Urinary bladder (tissue), 3 donors: ENCODE measurements at regions not wholly inside any gene's neighbourhood (a gene's known extent, or its start where the extent isn't known, plus 50 kb on each side); places are given as distances from the start of the nearest gene placed in this dataset.
"Not testable (repeated sequence)": the region's sequence is repeated elsewhere in the genome, so short reads cannot be mapped to it uniquely, and the experiment has no call there.

ENCODE experiments used
- DNase-seq: peaks from one replicate; pipeline ENCODE4 v3.0.0-alpha.2; 2015; ENCODE audit errors: extremely low spot score
- H3K27ac ChIP-seq: one replicate; pipeline ENCODE4 v1.5.1; 2013; ENCODE audit warnings: low read depth, mild to moderate bottlenecking, moderate library complexity
- H3K36me3 ChIP-seq: one replicate; pipeline ENCODE4 v1.6.1; 2013; ENCODE audit warnings: mild to moderate bottlenecking, moderate library complexity; ENCODE audit not compliant: insufficient read depth
- H3K4me1 ChIP-seq: one replicate; pipeline ENCODE4 v1.6.1; 2013; ENCODE audit warnings: mild to moderate bottlenecking, moderate library complexity; ENCODE audit not compliant: insufficient read depth
- H3K4me3 ChIP-seq: one replicate; pipeline ENCODE4 v1.5.1; 2013; ENCODE audit warnings: low read depth, low read length
- WGBS: extraction: QIAGEN DNeasy Blood & Tissue Kit; methylation state at CpG from one replicate; pipeline ENCODE4 v1.1.7; 2013; 5-methylcytosine and 5-hydroxymethylcytosine counted together
- donor health status: healthy with polysubstance abuse.
- donor health status: healthy.

DNA sequence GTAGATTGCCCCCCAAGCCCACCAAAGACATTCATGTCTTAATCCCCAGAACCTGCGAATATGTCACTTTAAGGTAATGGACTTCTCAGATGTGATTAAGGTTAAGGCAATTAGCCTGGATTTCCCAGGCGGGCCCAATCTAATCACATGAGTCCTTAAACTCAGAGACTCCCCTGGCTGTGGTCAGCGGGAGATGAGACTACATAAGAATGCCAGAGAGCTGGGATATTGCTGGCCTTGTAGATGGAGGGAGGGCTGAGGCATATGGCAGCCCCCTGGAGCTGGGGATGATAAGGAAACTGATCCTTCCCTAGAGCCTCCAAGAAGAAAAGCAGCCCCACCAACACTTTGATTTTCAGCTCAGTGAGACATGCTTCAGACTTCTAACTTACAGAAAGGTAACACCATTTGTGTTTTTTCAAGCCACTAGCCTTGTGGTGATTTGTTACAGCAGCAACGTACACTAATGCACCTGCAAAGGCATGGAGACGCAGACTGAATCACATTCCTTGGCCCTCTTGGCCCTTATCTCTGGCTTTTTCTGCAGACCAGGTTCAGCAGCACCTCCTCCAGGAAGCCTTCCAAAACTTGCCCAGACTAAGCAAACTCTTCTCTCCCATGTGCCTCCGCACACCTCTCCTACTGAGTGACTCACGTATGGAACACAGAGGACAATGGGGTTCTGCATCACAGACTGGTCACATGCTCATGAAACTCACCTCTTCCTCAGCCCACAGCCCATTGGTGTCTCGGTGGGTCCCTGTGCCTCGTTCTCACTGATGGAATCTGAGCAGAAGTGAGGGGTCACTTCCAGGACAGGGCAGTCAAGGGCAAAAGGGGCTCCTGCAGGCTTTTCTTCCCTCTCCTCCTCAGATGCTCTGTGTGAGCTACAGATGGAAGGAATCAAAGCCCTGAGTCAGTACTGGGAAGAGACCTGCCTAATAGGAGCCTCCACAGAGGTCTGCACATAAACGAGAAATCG, 86.3 kb upstream of the HMGXB4 start:
- H3K4me3 ChIP-seq = no peak overlapping the region
- no peaks in the 10 kb centered on the region for H3K36me3 ChIP-seq
- no peak for DNase-seq
- no peaks in the 10 kb centered on the region for H3K4me1 ChIP-seq
- WGBS = 63% methylated on average over 11 of the region's 11 CpGs
- H3K27ac ChIP-seq = no peak overlapping the region

DNA sequence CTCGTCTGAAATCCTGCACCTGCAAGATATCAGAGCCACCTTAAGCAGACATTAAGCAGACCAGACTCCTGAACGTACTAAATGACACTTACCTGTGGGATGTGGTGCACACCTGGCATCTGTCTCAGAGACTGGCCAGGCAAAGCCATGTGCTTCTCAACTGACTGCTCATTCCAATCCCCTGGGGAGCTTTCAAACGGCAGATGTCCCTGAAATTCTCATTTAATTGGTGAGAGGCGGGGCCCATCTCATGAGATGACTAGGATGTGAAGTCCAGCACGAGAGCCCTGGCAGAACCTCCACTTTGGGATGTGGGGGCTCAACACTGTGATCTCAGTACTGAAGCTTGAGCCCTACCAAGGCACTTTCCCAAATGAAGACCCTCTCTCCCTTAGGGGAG, 84.9 kb upstream of the HMGXB4 start:
- H3K36me3 ChIP-seq = no peaks in the 10 kb centered on the region
- H3K4me1 ChIP-seq = no peaks in the 10 kb centered on the region
- H3K27ac ChIP-seq = no peak overlapping the region
- WGBS = 29% methylated on average over 5 of the region's 5 CpGs
- no peak for DNase-seq
- no peak overlapping the region for H3K4me3 ChIP-seq

DNA sequence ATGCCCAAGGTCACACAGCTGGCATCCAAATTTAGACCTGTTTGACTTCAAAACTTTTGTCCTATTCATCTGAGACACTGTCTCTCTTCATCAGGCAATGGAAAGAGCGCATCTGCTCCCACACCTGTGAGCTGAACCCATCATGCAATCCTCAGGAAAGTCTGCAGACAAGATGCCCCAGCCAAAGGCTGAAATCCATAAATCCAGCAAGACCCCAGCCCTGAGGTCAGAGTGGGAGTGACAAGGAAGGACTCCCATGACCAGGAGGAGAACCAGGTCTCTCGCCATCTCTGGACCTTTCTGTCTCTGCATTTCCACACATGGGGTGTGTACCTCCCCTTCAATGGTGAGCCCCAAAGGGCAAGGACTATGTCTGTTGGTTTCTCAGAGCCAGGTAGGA, 83.6 kb upstream of the HMGXB4 start:
- Histone ChIP-seq H3K36me3 (no peaks in the 10 kb centered on the region), H3K4me3 (no peak overlapping the region), H3K27ac (no peak overlapping the region), H3K4me1 (no peaks in the 10 kb centered on the region)
- no peak for DNase-seq
- WGBS = 86% methylated on average over 2 of the region's 2 CpGs

DNA sequence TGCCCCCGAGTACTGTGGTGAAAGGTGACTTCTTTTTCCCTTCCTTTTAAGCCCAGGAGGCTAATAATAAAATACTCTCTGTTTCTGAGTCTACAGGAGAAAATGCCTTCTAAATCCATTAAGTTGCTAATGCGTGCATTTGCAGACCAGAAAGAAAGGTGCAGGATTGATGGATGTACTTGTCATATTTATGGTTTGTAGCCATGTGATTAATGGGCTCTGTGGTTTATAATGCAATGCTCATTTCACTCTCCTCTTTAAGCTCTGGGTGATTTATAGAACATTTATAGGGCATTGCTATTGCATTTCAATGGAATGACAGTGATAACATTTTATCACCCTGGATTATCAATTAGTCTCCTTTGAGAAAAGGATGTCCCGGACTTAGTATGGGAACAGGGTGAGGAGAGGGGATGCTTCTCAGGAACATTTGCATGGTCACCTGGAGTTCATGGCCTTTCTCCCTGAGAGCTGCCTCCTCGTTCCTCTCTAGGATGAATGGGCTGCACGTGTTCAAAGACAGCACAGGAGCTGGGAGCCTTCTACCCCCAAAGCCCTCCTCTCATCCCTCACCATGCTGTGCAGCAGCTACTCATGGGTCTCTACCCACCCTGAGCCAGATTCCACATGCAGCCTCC, 82.8 kb upstream of the HMGXB4 start:
- Histone ChIP-seq H3K36me3 (no peaks in the 10 kb centered on the region), H3K4me3 (no peak overlapping the region), H3K4me1 (no peaks in the 10 kb centered on the region), H3K27ac (no peak overlapping the region)
- DNase-seq = no peak
- WGBS = 14% methylated on average over 5 of the region's 5 CpGs

DNA sequence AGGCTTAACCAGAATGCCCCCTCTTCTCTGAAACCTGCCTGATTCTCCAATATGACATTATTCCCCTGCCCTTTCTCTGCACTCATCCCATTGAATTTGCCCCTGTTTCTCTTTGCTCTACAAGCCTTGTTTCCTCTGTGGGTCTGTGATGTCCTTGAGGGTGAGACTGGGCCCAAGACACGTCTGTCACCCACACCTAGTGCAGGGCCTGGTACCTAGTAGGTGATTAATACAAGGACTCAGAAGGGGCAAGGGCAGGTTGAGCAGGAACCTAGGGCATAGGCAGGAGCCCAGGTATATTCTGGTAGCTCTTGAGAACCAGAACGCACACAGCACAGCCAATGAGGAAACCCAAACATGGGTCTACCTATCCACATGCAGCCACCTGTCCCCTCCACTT, 81.9 kb upstream of the HMGXB4 start:
- Histone ChIP-seq H3K27ac (no peak overlapping the region), H3K36me3 (no peaks in the 10 kb centered on the region), H3K4me1 (no peaks in the 10 kb centered on the region), H3K4me3 (no peak overlapping the region)
- WGBS = 65% methylated on average over 2 of the region's 2 CpGs
- DNase-seq = no peak

DNA sequence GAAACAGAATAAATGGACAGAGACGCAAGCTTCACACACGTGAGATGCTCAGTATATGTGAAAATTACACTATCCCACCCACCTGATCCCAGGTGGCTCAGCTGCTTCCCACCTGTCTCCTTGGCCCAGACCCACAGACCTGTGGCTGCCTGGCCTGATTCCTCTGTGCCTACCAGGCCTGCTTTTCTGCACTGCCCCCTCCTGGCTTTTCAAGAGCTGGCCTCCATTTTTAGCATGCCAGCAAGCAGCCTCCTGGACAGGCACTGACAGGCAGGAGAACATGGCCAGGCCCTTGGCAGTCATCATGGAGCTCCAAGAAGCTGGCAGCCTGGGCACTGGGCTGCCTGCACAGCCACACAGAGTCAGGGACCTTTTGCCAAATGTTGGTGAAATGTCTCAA, 79.5 kb upstream of the HMGXB4 start:
- 81% methylated on average over 2 of the region's 2 CpGs for WGBS
- H3K27ac ChIP-seq = no peak overlapping the region
- H3K36me3 ChIP-seq = no peaks in the 10 kb centered on the region
- H3K4me3 ChIP-seq = no peak overlapping the region
- DNase-seq = no peak
- no peaks in the 10 kb centered on the region for H3K4me1 ChIP-seq

DNA sequence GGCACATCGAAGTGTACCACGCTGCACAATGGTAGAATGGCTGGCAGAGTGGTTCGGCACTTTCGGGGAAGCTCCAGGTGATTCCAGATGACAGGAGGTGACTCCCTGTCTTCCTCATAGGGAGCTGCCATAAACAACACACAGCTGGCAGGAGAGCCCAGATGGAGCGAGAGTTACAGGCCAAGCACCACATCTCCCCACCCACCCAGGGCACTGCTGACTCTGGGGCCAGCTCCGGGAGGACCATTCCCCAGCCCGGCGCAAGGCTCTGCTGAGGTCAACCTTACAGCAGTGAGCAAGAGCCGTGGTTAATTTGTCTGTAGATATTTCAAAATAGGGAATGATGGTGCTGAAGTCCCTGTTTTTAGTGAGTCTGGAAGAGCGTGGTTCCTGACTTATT, 78.8 kb upstream of the HMGXB4 start:
- DNase-seq = no peak
- 92% methylated on average over 10 of the region's 10 CpGs for WGBS
- Histone ChIP-seq H3K4me3 (no peak overlapping the region), H3K4me1 (no peaks in the 10 kb centered on the region), H3K27ac (no peak overlapping the region), H3K36me3 (no peaks in the 10 kb centered on the region)

DNA sequence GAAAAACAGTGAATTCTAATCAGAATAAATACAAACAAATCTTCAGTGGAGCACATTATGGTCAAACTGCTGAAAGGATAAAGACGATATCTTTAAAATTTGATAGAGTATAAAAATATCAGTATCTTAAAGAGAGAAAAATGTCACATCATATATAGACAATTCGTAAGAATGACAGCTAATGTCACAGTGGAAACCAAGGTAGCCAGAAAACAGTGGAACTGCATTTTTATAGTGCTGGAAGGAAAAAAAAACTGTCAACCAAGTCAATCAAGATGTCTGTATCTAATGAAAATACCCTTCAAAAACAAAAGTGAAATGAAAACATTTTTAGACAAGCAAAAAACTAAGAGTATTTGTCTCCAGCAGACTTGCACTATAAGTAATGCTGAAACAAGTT, 73.4 kb upstream of the HMGXB4 start:
- no peaks in the 10 kb centered on the region for H3K4me1 ChIP-seq
- no peak overlapping the region for H3K4me3 ChIP-seq
- H3K27ac ChIP-seq = no peak overlapping the region
- WGBS = 66% methylated on average over 2 of the region's 2 CpGs
- DNase-seq = no peak
- H3K36me3 ChIP-seq = no peaks in the 10 kb centered on the region

DNA sequence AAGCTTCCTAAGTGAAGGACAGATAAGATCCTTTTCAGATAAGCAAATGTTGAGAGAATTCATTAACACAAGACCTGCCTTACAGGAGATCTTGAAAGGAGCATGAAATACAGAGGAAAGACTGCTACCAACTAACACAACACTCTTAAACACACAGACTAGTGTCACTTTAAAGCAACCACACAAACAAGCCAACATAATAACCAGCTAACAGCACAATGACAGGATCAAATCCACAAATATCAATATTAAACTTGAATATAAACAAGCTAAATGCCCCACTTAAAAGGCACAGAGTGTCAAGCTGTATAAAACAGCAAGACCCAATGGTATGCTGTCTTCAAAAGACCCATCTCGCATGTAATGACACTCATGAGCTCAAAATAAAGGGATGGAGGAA, 70.8 kb upstream of the HMGXB4 start:
- Histone ChIP-seq H3K27ac (no peak overlapping the region), H3K36me3 (no peaks in the 10 kb centered on the region), H3K4me1 (no peaks in the 10 kb centered on the region), H3K4me3 (no peak overlapping the region)
- no peak for DNase-seq
- 72% methylated on average over 1 of the region's 1 CpG for WGBS

DNA sequence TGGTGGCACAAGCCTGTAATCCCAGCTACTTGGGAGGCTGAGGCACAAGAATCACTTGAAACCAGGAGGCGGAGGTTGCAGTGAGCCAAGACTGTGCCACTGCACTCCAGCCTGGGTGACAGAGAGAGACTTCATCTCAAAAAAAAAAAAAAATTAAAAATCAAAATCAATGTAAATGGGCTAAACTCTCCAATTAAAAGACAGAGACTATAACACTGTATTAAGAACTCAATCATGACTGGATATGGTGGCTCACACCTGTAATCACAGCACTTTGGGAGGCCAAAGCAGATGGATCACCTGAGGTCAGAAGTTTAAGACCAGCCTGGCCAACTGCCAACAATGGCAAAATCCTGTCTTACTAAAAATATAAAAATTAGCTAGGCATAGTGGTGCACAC, 68.4 kb upstream of the HMGXB4 start:
- H3K4me1 ChIP-seq, H3K36me3 ChIP-seq, DNase-seq, H3K27ac ChIP-seq, H3K4me3 ChIP-seq: not testable (repeated sequence)
- WGBS = 96% methylated on average over 1 of the region's 1 CpG

DNA sequence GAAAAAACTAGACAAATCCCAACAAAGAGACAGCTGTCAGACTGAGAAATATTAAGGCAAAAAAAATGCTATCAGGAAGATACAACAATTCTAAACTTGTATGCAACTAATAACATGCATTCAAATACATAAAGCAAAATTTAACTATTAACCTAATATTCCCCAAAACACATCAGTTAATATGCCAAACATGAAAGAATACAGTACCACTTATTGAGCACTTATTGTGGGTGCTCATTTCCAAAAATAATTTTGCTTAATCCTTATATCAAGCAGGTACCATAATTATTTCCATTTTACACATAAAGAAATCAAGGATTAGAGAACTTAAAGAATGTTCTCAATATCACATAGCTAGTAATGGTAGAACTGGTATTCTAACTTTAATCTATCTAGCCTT, 67.7 kb upstream of the HMGXB4 start:
- no peak for DNase-seq
- Histone ChIP-seq H3K4me3 (no peak overlapping the region), H3K36me3 (no peaks in the 10 kb centered on the region), H3K4me1 (no peaks in the 10 kb centered on the region), H3K27ac (no peak overlapping the region)

DNA sequence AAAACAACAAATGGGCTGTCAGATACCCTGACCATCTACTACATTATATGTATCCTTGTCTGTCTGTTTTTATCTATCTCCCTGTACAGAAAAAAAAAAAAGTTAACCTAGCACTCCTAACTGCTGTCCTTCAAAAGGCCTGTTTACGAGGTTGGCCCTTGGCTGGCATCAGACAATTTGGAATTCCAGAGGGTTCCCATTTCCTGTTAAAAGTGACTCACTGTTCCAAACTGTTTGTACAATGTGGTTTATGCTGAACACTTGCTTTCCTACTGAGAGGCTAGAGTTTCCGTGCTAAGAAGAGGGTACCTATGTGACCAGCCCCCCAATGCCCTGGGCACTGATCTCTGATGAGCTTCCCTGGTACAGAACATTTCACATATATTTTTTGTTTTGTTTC, 65.9 kb upstream of the HMGXB4 start:
- WGBS = 38% methylated on average over 2 of the region's 2 CpGs
- DNase-seq = no peak
- no peaks in the 10 kb centered on the region for H3K4me1 ChIP-seq
- H3K4me3 ChIP-seq = no peak overlapping the region
- no peak overlapping the region for H3K27ac ChIP-seq
- H3K36me3 ChIP-seq = no peaks in the 10 kb centered on the region

DNA sequence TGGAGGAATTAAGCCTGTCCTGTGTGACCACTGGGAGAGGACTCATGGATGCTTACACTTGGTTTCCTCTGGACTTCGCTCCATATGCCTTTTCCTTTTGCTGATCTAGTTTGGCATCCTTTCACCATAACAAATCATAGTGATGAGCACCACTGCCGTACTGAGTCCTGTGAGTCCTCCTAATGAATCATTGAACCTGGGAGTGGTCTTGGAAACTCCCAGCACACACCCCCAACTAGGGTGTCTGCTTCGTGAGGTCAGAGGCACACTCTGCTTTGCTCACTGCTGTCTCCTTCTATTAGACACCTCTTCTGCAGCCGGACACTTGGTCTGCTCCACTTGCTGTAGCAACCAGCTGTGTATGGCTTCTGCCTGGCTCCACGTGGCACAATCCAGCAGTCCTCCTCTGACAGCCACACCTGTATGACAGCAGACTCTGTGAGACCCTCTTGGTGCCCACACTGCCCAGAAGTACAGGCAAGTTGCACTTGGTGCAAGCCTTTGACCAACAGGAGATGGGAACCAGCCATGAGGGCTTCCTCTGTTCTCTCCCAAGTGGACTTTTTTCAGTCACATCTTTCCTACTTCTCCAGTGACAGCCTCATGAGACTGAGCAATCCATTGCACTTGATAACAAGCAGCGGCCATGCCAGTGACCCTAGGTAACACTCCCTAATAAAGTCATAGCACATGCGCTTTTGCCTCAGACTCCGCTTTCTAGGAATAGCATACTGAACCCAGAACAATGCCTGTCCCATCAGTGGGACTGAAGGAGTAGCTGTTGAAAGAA, 65.0 kb upstream of the HMGXB4 start:
- WGBS = 73% methylated on average over 8 of the region's 8 CpGs
- H3K36me3 ChIP-seq = no peaks in the 10 kb centered on the region
- H3K4me1 ChIP-seq = no peaks in the 10 kb centered on the region
- DNase-seq = no peak
- H3K27ac ChIP-seq = no peak overlapping the region
- no peak overlapping the region for H3K4me3 ChIP-seq

DNA sequence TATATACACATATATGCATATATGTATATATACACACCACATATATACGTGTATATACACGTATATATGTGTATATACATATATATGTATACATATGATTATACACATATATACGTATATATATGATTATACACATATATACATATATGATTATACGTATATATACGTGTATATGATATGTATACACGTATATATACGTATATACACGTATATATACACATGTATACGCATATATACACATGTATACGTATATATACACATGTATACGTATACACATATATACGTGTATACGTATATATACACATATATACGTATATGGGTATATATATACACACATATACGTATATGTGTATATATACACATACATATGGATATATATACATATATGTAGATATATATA, 62.1 kb upstream of the HMGXB4 start:
- 74% methylated on average over 15 of the region's 15 CpGs for WGBS
- Histone ChIP-seq H3K27ac (no peak overlapping the region), H3K4me3 (no peak overlapping the region), H3K4me1 (no peaks in the 10 kb centered on the region), H3K36me3 (no peaks in the 10 kb centered on the region)
- DNase-seq = no peak
